AG09319 (cell line): ENCODE measurements at regions not wholly inside any gene's neighbourhood (a gene's known extent, or its start where the extent isn't known, plus 50 kb on each side); places are given as distances from the start of the nearest gene placed in this dataset.

Experiments used
- DNase-seq: peaks from one replicate; pipeline ENCODE4 v3.0.0-alpha.2; 2010; ENCODE audit warnings: low read depth; ENCODE audit errors: extremely low read depth
- CTCF ChIP-seq: IDR thresholded peaks from 2 replicates; pipeline ENCODE4 v1.5.1; 2011; ENCODE audit warnings: low read depth, mild to moderate bottlenecking, inconsistent platforms, low read length, moderate library complexity

GRCh38 chr3:73210759-73211158 is 149.3 kb downstream of the EBLN2 start:
- DNase-seq, result no peak
- no peak for TF ChIP-seq CTCF

GRCh38 chr3:73212683-73213082 is 151.2 kb downstream of the EBLN2 start:
- no peak for TF ChIP-seq CTCF
- no peak for DNase-seq

GRCh38 chr3:73213896-73214295 is 152.4 kb downstream of the EBLN2 start:
- no peak for DNase-seq
- TF ChIP-seq CTCF, result no peak

- no peak for DNase-seq
- TF ChIP-seq CTCF, result no peak
Measured at GRCh38 chr3:73214846-73215245, 153.4 kb downstream of the EBLN2 start.

GRCh38 chr3:73215281-73215680 is 153.8 kb downstream of the EBLN2 start:
- no peak for DNase-seq
- TF ChIP-seq CTCF, result no peak

GRCh38 chr3:73215901-73216300 is 154.4 kb downstream of the EBLN2 start:
- no peak for DNase-seq
- TF ChIP-seq CTCF, result no peak

- DNase-seq, result no peak
- TF ChIP-seq CTCF, result no peak
Measured at GRCh38 chr3:73216310-73216709, 154.9 kb downstream of the EBLN2 start.
